Inflammatory macrophage (primary cell): ENCODE measurements at regions not wholly inside any gene's neighbourhood (a gene's known extent, or its start where the extent isn't known, plus 50 kb on each side); places are given as distances from the start of the nearest gene placed in this dataset.
A peak's percentile ranks its signal among the peaks of the same experiment; 100 is the strongest.

Experiments used
- DNase-seq, 2 donors: peaks; one replicate each; pipeline ENCODE4 v3.0.0-alpha.2; 2020 to 2022

GRCh38 chr12:102781117-102781516 is 135.9 kb downstream of the PAH start:
- peak; percentile 36 to 43 for DNase-seq

GRCh38 chr12:102776041-102776440 is 141.0 kb downstream of the PAH start:
- DNase-seq, result no peak

GRCh38 chr12:102769323-102769916 is 147.6 kb downstream of the PAH start:
- peak; percentile 50 to 52 for DNase-seq

- no peak for DNase-seq
These were observed 150.1 kb downstream of the PAH start for GRCh38 chr12:102766961-102767360.

GRCh38 chr12:102765736-102766135 is 151.3 kb downstream of the PAH start:
- no peak for DNase-seq

DNA sequence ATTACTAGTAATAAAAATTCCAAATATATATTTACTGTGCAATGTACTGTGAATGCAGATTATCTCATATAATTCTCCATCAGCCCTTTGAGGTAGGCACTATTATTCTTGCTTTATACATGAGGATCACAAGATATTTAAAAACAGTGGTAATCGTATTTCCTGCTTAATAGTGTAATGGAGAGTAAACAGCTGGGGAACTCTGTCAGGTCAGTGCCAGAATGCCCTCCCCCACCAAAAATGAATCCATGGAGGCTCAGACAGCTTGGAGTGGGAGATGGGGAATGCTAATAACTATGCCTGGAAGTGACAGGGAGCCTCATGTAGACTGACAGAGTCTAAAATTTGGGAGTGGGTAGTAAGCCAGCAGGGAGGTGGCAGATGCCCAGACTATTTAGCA is 153.6 kb downstream of the PAH start:
- DNase-seq, result no peak

GRCh38 chr12:102763061-102763460 is 154.0 kb downstream of the PAH start:
- no peak for DNase-seq

- no peak for DNase-seq
These were observed 156.7 kb downstream of the PAH start for GRCh38 chr12:102760322-102760721.

- no peak for DNase-seq
These were observed 157.6 kb downstream of the PAH start for GRCh38 chr12:102759466-102759865.

DNA sequence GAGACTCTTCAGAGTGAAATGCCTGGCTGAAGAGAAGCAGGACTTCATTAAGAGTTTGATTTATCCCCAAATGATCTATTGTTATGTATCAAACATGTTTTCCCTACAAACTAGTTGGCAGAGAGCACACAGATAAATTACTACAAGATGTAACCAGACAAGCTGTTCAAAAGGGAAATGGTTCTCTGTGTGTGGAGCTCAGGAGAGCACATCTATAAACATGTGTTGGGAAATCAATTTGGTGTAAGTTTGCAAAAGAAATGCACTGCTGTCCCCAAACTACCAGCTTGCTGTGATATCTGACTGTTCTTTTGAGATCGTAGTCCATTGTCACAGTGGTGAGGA is 159.2 kb downstream of the PAH start:
- no peak for DNase-seq

DNA sequence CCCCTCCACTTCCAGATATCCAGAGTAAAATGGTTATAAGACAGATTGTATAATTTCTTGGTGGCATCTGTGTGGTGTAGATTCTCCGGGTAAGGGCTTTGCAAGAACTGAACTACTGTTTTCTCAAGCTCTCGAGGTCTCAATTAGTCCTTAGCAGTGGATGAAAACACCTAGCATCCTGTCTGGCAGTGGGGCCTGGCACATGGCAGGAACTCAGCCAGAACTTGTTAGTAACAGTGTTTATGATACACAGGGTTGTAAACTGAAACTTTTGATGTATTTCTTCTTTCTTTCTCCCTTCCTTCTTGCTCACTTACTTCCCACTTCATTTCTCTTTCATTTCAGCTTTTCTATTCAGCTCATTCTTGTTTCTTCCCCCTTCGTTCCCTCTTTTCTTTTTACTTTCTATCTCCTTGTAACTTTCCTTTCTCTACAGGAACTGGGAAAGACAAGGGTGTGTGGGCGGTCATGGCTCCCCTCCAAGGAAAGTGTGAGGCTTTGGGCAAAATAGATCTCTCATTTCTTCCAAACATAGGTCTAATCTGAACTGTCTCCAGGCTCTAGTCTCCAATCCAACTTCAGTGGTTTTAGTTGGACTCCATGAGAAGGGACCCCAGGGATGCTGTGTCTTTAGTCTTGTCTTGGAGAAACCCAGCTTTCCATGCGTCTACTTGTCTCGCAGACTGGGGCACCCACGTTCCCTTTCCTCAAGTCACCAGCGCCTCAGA is 159.7 kb downstream of the PAH start:
- no peak for DNase-seq

- no peak for DNase-seq
These were observed 160.5 kb downstream of the PAH start for GRCh38 chr12:102756530-102756929.

DNA sequence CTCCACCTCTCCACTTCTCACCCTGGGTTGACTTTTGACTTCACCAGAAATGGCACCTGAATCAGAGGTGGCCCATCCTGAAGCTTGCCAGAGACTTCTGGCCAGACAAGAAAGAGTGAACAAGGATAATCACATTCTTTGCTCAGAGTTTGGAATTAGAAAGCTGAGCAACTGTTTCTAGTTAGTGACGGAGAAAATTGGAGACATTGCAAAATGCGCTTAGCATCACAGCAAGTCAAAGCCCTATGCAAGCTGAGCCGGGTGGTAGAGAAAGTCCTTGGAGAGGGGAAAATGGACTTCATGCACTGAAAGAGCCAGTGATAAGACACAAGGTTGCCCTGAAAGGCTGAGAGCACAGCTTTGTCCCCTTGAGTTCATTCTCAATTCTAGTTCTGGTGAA is 161.8 kb downstream of the PAH start:
- DNase-seq, result no peak

DNA sequence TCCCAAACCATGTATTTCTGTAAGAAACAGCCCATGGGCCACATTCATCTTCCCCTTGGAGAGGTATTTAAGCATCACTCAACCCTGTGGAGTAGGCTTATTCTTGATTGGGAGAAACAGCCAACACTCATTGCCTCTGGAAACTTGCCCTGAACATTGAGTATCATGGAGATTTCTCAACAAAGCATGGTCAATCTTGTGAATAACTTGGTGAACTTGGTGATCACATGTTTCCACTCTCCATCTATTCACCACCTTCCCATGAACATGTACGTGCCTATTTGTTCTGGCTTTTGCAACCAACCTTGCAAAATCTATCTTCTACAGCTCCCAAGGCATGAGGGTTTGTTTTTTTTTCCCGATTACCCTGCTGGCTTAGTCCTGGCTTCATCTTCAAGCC is 163.2 kb downstream of the PAH start:
- no peak for DNase-seq

- no peak for DNase-seq
These were observed 168.3 kb downstream of the PAH start for GRCh38 chr12:102748704-102749103.

DNA sequence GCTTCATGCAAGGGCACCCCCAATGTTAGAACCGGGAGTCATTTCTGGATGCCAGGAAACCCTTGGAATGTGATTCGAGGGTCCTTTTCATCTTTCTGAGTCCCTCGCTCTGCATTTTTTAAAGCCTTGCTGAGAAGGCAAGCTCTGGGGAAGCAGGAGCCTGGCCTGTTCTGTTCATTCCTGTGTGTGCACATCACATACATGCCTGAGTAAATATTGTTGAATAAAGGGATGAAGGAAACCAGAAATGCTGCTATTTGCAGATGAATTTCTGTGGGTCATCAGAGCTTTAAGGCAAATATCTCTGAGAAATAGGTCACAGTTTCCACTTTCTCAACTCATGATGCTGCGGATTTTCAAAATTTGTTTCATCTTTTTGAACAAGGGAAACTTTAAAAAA is 170.1 kb downstream of the PAH start:
- DNase-seq, result no peak

DNA sequence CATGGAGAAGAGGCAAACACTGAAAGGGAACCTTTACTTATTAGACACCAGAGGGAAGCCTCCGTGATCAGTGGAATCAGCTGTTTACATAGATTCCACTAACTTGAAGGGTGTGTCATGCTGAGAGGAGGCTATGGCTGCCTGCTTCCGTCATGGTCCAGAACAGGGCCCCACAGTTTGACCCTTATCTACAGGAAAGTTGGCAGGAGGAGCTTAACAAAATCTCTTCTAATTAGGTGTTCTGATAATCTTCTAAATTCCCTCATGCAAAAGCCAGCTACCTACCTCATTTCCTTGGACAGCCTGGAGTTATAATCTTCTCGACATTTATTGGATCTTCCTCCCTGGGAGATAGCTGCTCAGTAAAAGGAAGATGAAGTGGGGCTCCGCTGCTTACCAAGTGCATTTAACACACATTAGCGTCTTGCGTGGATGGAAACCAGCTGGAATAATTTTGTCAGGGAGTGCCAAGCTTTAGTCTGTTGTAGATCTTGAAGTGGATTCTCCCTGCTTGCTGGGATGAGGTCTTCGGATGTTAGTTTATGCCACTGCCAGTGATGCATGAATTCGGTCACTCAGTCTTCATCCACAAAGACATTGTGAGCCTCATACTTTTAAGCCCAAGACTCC is 171.0 kb downstream of the PAH start:
- DNase-seq, result no peak

- no peak for DNase-seq
These were observed 175.8 kb downstream of the PAH start for GRCh38 chr12:102741196-102741595.

GRCh38 chr12:102740141-102740955 is 176.7 kb downstream of the PAH start:
- DNase-seq, result peak in 1 of 2 donors; percentile 26

DNA sequence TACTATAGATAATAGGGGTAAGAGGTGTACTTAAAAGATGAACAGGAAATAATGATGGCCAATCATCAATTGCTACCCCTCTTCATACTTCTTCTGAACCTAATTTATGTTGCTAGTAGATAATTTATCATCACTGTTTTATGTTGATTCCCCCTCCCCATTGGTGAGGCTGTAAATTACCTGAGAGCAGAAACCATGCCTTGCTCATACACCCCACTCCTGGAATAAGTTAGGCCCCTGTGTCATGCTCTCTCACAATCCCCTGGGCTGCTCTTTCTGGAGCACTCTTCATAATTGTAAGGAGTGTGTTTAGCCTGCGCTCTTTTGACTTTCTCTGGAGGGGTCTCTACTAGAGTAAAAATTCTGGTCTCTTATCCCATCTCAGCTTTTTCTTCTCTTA is 180.7 kb downstream of the PAH start:
- no peak for DNase-seq

DNA sequence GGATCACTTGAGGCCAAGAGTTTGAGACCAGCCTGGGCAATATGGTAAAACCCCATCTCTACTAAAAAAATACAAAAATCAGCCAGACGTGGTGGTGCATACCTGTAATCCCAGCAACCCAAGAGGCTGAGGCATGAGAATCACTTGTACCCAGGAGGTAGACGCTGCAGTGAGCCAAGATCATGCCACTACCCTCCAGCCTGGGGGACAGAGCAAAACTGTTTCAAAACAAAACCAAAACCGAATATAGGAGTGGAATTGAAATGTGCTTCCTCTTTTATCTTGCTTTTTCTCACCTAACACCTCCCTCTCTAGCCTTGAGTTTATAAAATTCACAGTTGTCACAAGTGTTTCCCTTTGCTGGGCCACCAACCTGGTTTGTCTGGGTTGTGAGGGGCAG is 181.9 kb downstream of the PAH start:
- DNase-seq, result no peak

GRCh38 chr12:102730996-102731395 is 186.0 kb downstream of the PAH start:
- no peak for DNase-seq

DNA sequence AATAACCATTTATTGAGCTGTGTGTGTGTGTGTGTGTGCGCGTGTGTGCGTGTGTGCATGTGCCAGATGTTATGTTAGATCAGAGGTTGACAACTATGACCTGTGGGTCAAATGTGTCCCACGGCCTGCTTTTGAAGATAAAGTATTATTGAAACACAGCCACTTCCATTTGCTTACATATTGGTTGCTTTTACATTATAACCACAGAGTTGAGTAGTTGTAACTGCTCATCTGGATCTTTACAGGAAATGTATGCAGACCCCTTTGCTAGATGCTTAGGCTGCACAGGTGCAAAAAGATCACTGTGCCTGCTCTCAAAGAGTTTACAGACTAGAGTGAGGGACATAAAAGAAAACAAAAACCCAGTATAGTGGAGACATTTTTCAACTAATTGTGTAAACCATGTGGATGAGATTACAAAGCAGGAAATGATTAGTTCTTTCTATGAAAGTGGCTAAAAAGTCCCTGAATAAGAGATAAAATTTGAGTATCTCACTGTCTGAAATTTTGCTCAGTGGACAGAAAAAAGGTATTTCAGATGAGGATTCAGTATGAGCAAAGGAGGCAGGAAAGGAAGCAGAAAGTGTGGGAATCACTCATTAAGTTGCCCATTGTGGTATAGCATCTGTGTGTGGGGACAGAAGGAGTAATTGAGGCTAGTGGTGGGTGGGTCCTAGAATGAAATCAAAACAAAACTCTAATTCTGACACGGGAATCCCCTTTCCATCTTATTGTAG is 188.4 kb downstream of the PAH start:
- no peak for DNase-seq
